Lower leg skin (tissue), 4 donors: ENCODE measurements at regions not wholly inside any gene's neighbourhood (a gene's known extent, or its start where the extent isn't known, plus 50 kb on each side); places are given as distances from the start of the nearest gene placed in this dataset.
A peak's percentile ranks its signal among the peaks of the same experiment; 100 is the strongest.

Source experiments
- DNase-seq, 2 donors: peaks; one replicate each; pipeline ENCODE4 v3.0.0-alpha.2; 2019; ENCODE audit warnings: low spot score in 2 of 2
- H3K4me3 ChIP-seq: fragments of 200-600 bp; sonication (generic); 2 replicates; pipeline ENCODE4 v1.5.1; 2017; ENCODE audit warnings: mild to moderate bottlenecking, low read depth; ENCODE audit not compliant: poor library complexity, severe bottlenecking
- CTCF ChIP-seq, 3 donors: fragments of 450-650 bp; IDR thresholded peaks; one replicate each; pipeline ENCODE4 v1.5.1; 2016; ENCODE audit warnings: antibody characterized with exemption in 3 of 3, mild to moderate bottlenecking in 3 of 3, moderate library complexity in 2 of 3
- POLR2A ChIP-seq, 2 donors: fragments of 450-650 bp; IDR thresholded peaks; one replicate each; pipeline ENCODE4 v1.6.1; 2016 to 2017; ENCODE audit warnings: antibody characterized with exemption in 2 of 2, mild to moderate bottlenecking in 1 of 2, moderate library complexity in 1 of 2
- WGBS, 2 donors: methylation state at CpG; one replicate each; pipeline ENCODE4 v1.1.5; 2018; 5-methylcytosine and 5-hydroxymethylcytosine counted together
- intact Hi-C: fragments of 100-400 bp; cut with DNase I; formaldehyde crosslinking; loops from one replicate; pipeline ENCODE4 v1.15.0; 2023; ENCODE audit warnings: low total_unique reads

GRCh38 chr12:28925719-28926376, 223.2 kb upstream of the FAR2 start:
- WGBS, 2 donors, result 45 to 58% methylated on average over 3 of the region's 3 CpGs
- intact Hi-C loops, result no loop called here
- H3K4me3 ChIP-seq, result no peak overlapping the region

DNA sequence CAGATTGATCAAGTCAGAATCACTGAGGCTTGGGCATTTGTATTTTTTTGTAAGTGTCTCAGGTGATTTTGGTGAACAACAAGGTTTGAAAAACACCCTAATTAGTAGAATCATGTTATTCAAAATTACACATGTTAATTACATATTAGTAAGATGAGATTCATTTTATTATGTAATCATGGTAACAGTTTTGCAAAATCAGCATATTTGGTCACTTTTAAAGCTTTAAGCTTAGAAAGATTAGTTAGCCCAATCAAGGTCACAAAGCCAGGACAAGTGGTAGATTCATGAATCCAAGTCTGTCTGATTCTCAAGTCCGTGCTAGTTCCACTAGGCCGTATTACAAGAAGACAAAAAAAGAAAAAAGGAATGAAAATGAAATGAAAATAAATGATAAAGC, 218.4 kb upstream of the FAR2 start:
- 94 to 98% methylated on average over 2 of the region's 2 CpGs for WGBS, 2 donors
- TF ChIP-seq POLR2A (IDR thresholded peaks at IDR 0.05), result no peak
- TF ChIP-seq CTCF (IDR thresholded peaks at IDR 0.05), result no peak
- intact Hi-C loops, result no loop called here
- H3K4me3 ChIP-seq, result no peak overlapping the region
- DNase-seq, result no peak

More at GRCh38 chr12:28925719-28926376, 223.2 kb upstream of the FAR2 start:
- TF ChIP-seq CTCF (IDR thresholded peaks at IDR 0.05) (no peak), POLR2A (IDR thresholded peaks at IDR 0.05) (no peak)
- peak in 1 of 2 donors; percentile 82 for DNase-seq

DNA sequence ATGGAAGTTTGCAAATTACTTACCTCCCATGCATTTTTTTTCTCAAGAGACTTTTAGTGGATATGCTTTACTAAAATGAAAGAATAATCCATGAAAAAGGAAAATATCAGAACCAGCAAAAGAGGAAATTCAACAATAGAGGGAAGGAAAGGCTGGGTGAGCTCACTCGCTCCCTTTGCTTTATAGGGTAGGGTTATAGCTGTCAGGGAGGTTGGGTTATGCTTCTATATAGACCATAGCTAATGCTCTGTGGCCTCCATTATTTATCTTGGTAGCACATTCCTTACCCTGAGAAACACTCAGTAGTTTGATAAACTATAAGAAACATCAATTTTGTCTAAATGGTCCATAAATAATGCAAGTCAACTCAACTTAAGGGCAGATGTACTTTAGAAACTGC, 215.9 kb upstream of the FAR2 start:
- no peak for TF ChIP-seq CTCF (IDR thresholded peaks at IDR 0.05)
- intact Hi-C loops, result no loop called here
- no peak overlapping the region for H3K4me3 ChIP-seq
- no peak for DNase-seq
- 78 to 89% methylated on average over 1 of the region's 1 CpG for WGBS, 2 donors

- intact Hi-C loops, result no loop called here
- H3K4me3 ChIP-seq, result no peak overlapping the region
- no peak for DNase-seq
- WGBS, 2 donors, result 45 to 51% methylated on average over 8 of the region's 8 CpGs
- TF ChIP-seq CTCF (IDR thresholded peaks at IDR 0.05) (no peak), POLR2A (IDR thresholded peaks at IDR 0.05) (no peak)
These were observed 215.1 kb upstream of the FAR2 start for GRCh38 chr12:28933864-28934527.

- no peak for DNase-seq
- WGBS, 2 donors, result 43 to 56% methylated on average over 1 of the region's 1 CpG
- intact Hi-C loops, result no loop called here
- TF ChIP-seq POLR2A (IDR thresholded peaks at IDR 0.05), result no peak
- no peak for TF ChIP-seq CTCF (IDR thresholded peaks at IDR 0.05)
- no peak overlapping the region for H3K4me3 ChIP-seq
These were observed 212.9 kb upstream of the FAR2 start for GRCh38 chr12:28936221-28936620.
